Ureter (tissue), 1 donor: ENCODE measurements at regions not wholly inside any gene's neighbourhood (a gene's known extent, or its start where the extent isn't known, plus 50 kb on each side); places are given as distances from the start of the nearest gene placed in this dataset.
A peak's percentile ranks its signal among the peaks of the same experiment; 100 is the strongest.

ENCODE experiments used
- DNase-seq: peaks from one replicate; pipeline ENCODE4 v3.0.0-alpha.2; 2020; ENCODE audit warnings: low spot score
- donor health status: DM: yes; HTN: yes; CAD: no.

DNA sequence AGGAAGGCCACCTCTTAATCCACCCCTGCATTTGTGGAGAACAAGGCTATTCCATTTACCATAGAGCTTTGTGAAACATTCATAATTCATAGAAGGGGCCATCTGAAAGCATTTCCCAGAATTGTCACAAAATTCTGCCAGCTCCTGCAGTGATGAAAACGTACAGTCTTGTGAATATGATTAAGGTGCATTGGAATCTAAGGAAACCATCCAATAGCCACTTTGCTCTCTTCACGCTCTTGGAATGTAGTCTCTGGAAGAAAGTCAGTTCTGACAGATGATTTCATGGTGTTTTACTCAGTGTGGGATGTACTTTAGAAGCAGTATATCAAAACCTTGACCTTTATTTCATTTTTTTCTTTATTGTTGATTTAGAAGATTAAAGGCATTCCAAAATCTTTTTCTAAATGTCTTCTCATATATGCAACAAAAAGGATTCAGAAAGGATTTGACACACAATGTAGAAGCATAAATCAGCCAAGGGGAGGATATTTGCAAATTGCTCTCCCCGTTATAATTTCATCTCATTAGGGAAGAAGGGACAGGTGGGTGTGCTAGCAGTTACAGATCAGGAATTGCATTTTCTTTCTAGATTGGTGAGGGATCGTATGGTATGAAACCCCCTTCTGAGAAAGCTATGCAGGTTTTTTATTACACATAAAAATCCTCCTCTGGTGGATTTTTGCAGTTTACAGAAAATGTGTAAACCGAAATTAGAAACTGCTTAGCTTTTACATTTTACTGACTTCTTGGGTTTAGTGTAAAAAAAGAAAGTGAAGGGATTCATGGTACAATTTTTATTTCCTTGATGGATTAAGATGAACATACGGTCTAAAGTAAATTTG lies 390.2 kb downstream of the LRIG3 start:
- no peak for DNase-seq

DNA sequence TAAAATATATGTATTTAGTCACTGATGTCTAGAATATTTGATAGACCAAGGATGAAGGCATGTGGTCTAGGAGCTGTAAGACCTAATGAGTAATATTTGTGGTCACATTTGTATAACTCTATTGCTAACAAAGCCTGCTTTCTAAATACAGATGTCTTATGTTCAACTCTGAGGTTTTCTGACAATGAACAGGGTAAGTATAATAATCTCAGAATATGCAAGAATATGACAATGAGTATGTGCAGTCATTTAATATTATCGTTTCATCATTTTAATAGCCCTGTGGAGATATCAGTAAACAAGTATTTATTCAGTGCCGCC lies 389.6 kb downstream of the LRIG3 start:
- DNase-seq: no peak

DNA sequence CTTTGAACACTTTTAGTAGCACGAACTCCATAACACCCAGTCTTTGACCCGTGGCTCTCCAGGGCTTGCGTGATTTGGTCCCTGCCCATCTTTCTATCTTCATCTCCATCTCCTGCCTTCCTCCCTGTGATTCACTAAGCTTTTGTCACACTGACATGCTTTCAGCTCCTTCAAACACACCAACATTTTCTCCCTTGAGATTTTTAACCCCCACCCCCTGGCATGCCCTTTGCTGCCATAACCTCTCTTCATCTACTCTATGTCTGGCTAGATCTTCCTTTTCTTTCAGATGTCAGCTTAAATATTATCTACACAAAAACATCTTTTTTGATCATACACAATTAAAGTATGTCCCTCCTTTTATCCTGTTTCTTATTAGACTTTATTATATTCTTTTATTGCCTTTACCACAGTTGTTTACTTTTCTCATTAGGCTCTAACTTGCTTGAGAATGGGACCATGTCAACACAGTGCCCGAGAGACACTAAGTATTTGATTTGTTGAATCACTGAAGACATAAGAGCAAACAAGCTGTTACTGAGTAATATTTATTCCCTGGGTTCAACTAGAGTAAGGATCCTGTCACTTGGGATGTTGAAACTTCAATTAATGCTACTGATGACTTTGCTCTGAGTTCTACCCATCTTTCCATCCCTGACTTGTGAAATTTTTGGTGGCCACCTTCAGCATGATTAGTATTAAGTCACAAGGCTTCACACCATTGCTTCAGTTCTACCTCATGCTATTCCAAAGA lies 387.3 kb downstream of the LRIG3 start:
- no peak for DNase-seq

DNA sequence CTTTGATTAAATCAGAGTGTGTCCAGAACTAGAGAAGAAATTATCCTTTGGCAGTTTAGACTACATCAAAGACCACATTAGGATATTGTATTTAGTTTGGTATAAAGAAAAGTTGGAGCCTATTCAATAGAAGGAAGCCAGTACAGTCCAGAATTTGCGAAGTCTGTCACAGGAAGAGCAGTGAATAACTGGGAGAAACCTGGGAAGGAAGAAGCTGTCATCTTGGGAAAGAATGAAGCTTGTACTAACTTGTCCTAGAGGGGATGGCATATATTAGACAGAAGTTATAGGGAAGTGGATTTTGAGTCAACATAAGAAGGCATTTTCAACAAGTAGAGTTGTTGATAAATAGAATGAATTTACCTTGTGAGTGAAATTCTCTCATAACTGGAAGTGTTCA lies 386.7 kb downstream of the LRIG3 start:
- DNase-seq: no peak

DNA sequence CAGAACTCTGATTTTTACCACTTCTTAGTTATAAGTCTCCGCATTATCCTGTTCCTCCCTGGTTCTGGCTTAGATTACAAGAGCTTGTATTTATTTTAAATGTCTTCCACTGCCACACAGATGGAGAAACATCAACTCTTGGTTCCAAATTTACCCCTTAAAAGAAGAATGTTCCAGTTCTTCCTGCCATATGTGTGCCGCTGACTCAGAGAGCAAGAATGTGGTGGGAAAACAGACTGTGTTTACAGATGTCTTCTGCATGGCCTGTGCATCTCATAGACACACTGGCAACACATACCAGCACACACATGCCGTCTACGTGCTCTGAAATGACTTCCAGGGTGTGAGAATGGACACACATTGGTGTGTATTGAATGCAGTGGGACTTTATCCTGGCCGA lies 383.0 kb downstream of the LRIG3 start:
- no peak for DNase-seq

DNA sequence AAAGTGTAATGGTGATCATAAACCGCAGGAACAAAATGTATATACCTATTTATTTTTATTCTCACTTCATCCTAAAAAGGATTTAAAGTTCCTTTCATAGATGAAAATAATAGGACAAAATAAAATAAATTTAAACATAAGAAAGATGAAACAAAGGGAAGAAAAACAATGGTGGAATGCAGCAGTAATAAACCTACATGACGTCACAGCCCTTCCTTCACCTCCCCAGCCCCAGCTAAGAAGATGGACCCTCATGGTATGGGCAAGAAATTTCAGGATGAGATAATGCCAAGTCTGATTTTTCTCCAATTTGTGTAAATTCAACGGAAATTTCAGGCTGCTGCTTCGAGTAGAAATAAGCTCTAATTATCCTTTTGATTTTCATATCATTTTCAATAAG lies 381.0 kb downstream of the LRIG3 start:
- no peak for DNase-seq

DNA sequence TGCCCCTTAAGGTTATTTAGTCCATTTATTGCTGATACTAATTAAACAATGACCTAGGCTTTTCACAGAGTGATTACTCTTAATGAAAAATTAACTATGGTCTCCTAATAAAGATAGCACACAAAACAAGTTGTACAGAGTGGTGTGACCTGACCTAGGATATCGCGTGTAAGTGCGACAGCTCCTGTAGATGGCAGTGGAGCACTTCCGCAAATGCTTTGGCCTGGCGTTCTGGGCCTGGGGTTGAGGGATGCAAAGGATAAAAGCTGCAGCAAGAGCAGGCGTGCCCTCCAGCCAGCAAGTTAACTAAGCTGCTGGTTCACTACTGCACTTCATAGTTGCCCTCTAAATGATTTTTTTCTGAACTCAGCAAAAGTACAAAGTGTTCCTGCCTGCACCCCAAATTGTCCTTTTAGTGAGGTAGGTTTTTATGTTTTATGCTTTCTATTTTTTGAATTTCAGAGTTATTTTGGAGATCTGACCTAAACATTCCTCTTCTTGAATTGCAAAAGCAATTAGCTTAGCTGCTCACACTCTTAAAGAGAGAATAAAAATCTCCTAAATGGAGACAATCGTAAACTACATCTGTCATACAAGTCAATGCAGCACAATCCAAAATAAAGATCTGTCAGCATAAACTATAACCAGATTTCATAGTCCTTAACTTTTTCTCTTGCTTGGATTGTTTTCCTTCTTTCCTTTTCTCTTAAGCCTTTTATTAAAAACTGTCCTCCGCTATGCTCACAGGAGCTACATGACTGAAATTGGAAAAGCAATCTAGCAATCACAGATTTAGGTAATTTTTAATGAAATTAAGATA lies 379.6 kb downstream of the LRIG3 start:
- DNase-seq: peak; percentile 75

DNA sequence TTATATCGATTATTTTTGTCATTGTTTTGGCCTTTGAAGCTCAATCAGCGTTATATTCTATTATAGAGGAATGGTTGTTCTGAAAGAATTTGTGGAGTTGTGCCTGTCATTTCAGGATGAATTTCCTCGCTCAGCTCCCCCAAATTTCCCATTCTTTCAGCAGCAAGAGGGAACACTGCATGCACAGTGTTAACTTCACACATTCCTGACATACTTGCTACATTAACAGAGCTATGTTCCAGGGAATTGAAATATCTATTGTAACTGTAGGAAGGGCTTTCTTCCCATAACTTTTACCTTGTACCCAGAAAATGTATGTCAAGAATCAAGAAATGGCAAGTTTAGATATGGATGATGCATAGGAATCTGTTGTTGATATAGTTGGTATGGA lies 379.0 kb downstream of the LRIG3 start:
- DNase-seq: no peak

DNA sequence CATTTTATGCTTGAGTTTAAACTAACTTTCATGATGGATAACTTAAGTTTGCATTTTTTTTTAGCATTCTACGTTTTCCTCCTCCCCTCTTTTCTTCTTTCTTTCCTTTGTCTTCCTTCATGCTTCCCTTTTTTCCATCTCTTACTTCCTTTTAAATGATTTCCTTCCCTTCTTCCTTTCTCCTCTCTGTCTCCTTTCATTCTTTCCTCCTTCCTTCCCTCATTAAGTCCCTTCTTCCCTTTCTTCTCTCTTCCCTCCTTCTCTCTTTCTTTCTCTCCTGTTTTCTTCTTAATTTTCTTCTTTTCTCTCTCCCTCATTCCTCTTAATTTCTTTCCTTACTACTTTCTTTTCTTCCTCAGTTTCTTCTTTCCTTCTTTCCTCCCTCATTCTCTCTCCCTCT lies 376.0 kb downstream of the LRIG3 start:
- no peak for DNase-seq

DNA sequence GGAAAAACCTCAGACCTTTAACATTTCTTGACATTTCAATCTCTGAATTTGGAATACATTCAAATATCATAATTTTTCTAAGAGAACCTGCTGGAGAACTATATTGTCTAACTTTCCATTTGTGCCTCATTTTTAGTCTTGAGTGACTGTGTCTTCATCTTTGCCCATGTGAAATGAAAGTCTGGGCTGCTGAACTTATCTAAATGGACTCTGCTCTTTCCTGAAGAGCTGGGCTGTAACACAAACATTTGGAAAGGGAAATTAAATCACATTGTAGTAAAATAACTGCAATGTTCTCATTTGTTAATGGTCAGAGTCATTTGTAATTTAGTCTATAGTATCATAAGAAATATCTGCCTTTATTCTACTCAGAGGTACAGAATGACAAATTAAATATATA lies 373.1 kb downstream of the LRIG3 start:
- no peak for DNase-seq

DNA sequence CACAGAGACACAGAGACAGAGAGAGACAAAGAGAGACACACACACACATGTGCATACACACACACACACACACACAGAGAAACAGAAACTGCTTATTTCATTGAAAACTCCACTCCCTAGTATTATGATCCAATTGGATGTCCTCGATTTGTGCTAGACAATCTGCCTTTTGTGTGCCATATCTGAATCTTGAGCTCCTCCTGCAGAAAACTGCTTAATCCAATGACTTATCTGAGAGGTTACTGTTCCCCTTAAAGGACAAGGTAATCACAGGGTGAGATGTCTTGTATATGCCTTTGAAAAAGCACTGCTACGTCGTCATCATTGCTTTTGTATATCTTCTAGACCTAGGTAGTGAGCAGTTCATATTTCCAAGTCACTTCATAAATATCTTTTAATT lies 371.5 kb downstream of the LRIG3 start:
- no peak for DNase-seq

DNA sequence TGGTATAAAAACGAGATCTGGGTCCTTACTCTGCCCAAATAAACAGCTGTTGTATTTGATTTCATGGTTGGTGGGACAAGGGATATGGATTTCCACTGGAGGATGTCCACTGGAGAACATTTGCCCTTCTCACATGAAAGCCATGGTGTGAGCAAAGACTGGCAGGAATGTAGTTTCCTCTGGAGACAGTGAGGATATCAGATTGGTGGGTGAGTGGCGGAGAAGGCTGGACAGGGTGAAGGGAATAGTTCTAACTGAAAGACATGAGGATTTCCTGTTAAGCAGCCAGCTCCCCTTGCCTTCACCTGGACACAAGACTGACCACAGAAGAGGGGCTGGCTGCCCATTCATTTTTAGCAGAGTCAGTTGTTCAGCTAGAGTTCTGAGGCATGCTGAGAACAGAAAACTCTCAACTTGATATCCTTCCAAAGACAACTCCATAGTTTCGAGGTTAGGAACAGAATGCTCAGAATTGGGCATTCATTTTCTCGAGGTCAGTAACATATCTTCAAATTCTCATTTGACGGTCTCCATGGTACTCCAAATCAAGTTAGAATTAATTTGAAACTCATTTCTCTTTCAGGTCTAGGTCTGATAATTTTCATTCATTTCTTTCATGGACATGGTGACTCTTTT lies 365.7 kb downstream of the LRIG3 start:
- DNase-seq: no peak

DNA sequence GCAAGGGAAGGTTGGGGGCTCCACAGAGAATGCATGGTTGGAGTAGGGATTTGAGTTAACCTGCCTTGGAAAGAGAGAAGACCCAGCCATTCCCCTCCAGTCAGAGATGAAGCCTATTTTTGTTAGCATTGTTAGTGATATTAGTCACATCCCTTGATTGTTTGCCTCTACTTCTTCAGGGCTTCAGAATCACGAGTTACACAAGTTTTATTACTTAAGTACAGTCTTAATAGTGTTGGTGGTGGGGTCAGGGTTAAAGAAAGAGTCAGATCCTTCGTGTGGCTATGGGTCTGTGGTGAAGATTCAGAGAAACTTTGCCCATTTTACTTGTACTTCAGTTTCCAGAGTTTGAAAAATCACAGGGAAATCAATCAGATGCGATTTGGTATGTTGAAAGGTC lies 363.1 kb downstream of the LRIG3 start:
- DNase-seq: no peak

DNA sequence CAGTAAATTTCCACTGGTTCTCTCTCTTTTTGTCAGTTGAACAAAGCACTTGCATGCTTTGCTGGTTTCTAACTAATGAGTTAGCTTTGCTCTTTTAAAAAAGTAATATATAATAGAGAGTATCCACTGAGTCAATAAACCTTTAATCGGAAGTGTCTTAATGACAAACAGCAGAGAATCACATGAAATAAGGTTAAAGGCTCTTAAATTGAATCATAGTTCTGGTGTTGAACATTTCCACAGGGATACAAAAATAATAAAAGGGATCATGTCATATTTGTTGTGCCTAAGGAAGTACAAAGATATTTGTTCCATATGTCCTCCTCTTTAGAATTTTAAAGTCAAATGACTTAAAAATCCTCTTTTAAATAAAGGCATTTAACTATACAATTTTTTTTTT lies 362.6 kb downstream of the LRIG3 start:
- no peak for DNase-seq

DNA sequence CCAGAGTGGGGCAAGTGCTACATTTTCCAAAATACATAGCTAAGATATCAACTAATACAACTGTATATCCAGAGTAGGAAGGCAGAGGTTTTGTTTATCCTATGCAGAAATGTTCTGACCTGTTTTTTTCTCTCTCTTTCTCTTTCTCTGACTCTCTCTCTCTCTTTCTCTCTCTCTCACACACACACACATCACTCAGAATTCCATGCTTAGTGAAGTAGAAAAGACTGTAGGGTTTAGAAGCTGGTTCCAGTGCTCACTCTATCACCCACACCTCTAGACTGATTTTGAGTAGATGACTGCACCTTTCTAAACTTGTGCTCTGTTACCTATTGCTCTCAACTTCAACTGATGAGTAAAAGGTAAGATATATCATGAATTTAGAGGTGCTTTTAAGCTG lies 356.7 kb downstream of the LRIG3 start:
- no peak for DNase-seq

DNA sequence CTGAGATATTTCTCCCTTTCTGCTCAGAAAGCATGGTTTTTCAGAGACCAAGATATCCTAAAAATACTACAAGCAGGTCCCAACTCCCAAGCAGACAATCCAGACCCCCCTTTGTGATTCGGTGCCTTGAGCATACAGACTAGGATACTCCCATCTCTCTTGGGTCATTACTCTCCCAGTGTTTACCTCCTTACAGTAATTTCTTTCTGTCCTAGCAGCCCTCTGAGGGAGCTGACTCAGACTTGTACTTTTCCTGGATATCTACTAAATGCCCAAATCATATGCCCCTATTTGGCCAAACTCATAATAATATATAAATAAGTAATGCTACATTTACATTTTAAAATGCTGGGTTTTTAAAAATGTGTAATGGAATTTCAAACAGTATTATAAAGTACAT lies 355.6 kb downstream of the LRIG3 start:
- DNase-seq: no peak

DNA sequence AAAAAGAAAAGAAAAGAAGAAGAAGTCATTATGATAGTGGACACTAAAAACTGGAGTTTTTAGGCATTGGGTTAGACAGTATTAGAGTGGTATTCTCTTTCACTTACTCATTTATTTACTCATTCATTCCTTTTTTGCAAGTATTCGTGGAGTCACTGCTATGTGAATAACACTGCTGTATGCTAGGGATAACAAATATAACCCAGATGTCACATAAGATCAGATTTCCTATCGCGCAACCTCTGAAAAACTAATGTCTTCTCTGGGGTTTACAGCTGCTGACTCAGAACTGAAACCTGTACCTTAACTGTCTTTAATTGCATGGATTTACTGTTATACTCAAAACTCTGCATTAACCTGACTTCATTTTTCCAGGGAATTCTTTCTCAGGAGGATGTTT lies 353.7 kb downstream of the LRIG3 start:
- no peak for DNase-seq

DNA sequence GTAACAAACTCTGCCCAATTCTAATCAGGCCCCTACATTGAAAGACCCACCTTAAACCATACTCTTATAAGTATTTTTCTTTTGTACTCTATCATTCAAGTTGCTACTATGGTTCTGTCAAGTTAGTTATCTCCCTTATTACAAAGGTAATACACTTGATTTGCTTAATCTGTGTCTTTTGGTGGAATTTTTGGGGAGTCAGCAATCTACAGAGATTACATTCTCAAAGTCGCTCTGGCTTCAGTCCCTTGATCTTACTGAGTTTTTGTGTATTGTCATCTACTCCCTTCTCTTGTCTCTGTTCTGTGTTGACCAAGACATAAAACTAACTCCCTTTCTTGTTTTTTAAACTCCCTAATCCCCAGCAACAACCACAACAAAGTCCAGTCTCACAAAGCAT lies 353.1 kb downstream of the LRIG3 start:
- DNase-seq: no peak

DNA sequence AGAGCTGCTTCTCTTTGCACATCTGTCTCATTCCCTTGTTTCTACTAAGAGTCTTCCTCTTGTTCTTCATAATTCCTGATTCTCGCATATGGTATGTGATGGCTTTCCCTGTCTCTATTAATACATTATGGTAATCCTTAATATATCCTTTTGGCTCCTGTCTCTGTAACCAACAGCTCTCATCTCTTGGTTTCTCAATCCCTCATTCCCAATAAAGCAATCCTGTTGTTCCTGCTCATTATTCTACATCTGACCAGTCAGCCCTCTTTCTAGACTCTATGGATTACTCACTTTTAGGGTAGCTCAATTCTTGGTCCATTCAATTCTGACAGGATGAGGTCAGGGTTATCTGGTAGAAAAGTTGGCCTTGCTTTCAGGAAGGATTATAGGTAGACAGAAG lies 349.9 kb downstream of the LRIG3 start:
- DNase-seq: no peak

DNA sequence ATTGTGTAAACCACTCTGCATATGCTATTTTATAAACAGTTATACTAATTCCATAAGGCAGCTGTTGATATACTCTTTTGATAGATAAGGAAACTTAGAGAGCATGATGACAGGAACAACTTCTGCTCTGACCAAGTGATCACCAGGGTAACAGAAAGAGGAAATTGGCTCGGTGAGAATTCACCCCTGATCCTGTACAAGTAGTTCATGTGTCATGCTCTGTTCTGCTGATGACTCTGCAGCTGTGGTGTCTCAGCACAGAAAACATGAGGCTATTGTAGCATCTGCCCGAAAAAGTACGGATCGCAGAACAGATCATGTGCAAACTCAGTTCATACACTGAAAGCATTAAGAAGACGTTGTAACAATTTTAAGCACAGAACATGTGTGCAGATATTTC lies 345.0 kb downstream of the LRIG3 start:
- DNase-seq: no peak

DNA sequence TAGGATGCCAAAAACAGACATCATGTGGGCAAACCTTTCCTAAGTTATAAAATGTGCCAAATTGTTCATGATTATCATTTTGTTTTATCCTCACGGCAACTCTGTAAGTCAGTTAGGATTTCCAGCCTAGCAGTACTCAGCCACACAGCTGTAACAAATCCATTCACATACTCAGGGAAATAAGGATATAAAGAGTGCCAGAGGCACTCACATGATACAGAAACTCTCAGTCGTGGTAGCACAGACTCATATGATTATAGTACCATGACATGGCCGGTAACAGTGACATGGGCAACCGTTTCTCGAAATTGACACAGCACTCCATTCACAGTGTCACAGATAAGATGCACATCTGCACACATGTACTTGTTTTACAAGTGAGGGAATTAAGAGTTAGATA lies 344.2 kb downstream of the LRIG3 start:
- no peak for DNase-seq

DNA sequence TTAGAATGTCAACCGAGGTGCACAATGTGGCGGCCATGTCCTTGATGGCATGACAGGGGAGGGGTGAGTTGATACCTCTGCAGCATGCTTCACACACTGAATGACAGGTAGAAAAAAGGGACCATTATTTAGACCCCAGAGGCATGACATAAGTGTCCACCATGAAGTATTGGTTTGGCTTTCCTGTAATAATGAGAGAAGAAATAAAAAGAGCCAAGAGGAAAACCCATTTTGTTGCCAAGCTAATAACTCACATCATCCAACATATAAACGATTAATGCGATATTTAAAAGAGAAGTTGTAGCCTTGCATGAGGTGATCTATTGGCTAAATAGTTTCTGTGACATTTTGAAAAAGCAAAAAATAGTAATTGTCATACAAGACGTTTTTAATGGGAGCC lies 343.4 kb downstream of the LRIG3 start:
- no peak for DNase-seq
